Thymus (tissue), 11 donors: ENCODE measurements at regions not wholly inside any gene's neighbourhood (a gene's known extent, or its start where the extent isn't known, plus 50 kb on each side); places are given as distances from the start of the nearest gene placed in this dataset.

Experiments used
- DNase-seq, 9 donors: peaks; one replicate each; pipeline ENCODE4 v3.0.0-alpha.2; 2013; ENCODE audit warnings: low spot score in 9 of 9, low read depth in 6 of 9, missing footprints in 1 of 9
- H3K27ac ChIP-seq, 2 donors: one replicate each; pipeline ENCODE4 v1.5.1; 2013; ENCODE audit warnings: control low read depth in 1 of 2, low read depth in 1 of 2, low read length in 1 of 2, mild to moderate bottlenecking in 1 of 2, moderate library complexity in 1 of 2
- H3K27me3 ChIP-seq, 2 donors: one replicate each; pipeline ENCODE4 v1.5.1; 2013; ENCODE audit warnings: low read length in 1 of 2; ENCODE audit not compliant: control insufficient read depth in 2 of 2, insufficient read depth in 1 of 2
- H3K36me3 ChIP-seq, 2 donors: one replicate each; pipeline ENCODE4 v1.5.1; 2013; ENCODE audit warnings: low read length in 1 of 2, mild to moderate bottlenecking in 1 of 2, moderate library complexity in 1 of 2; ENCODE audit not compliant: control insufficient read depth in 2 of 2, insufficient read depth in 2 of 2
- H3K4me1 ChIP-seq, 2 donors: one replicate each; pipeline ENCODE4 v1.5.1; 2013; ENCODE audit warnings: low read length in 2 of 2; ENCODE audit not compliant: control insufficient read depth in 2 of 2, insufficient read depth in 2 of 2
- H3K4me3 ChIP-seq, 2 donors: one replicate each; pipeline ENCODE4 v1.5.1; 2013; ENCODE audit warnings: low read length in 2 of 2, control low read depth in 1 of 2, mild to moderate bottlenecking in 1 of 2
- H3K9me3 ChIP-seq, 2 donors: one replicate each; pipeline ENCODE4 v1.5.1; 2013; ENCODE audit warnings: low read length in 1 of 2, mild to moderate bottlenecking in 1 of 2; ENCODE audit not compliant: control insufficient read depth in 2 of 2, insufficient read depth in 1 of 2
- WGBS: extraction: QIAGEN DNeasy Blood & Tissue Kit; methylation state at CpG from one replicate; pipeline ENCODE4 v1.1.7; 2013; 5-methylcytosine and 5-hydroxymethylcytosine counted together
- donor health status: healthy.

GRCh38 chr4:4695497-4695896, 153.6 kb upstream of the STX18 start:
- H3K9me3 ChIP-seq = no peaks in the 10 kb centered on the region
- H3K36me3 ChIP-seq = no peaks in the 10 kb centered on the region
- no peaks in the 10 kb centered on the region for H3K27me3 ChIP-seq
- H3K4me1 ChIP-seq = no peaks in the 10 kb centered on the region
- no peak overlapping the region for H3K4me3 ChIP-seq
- WGBS = 98% methylated on average over 1 of the region's 1 CpG
- no peak for DNase-seq
- H3K27ac ChIP-seq = no peak overlapping the region

- no peaks in the 10 kb centered on the region for H3K27me3 ChIP-seq
- no peaks in the 10 kb centered on the region for H3K9me3 ChIP-seq
- no peaks in the 10 kb centered on the region for H3K4me1 ChIP-seq
- H3K27ac ChIP-seq = no peak overlapping the region
- DNase-seq = no peak
- no peaks in the 10 kb centered on the region for H3K36me3 ChIP-seq
- H3K4me3 ChIP-seq = no peak overlapping the region
Observed at GRCh38 chr4:4694827-4695226, 153.0 kb upstream of the STX18 start.

- 94% methylated on average over 5 of the region's 5 CpGs for WGBS
- DNase-seq = no peak
- no peaks in the 10 kb centered on the region for H3K36me3 ChIP-seq
Observed at GRCh38 chr4:4694296-4694772, 152.5 kb upstream of the STX18 start.

GRCh38 chr4:4693755-4694295, 152.0 kb upstream of the STX18 start:
- Histone ChIP-seq H3K36me3 (no peaks in the 10 kb centered on the region), H3K27me3 (no peaks in the 10 kb centered on the region), H3K27ac (no peak overlapping the region), H3K9me3 (no peaks in the 10 kb centered on the region), H3K4me1 (no peaks in the 10 kb centered on the region), H3K4me3 (no peak overlapping the region)
- 98% methylated on average over 8 of the region's 8 CpGs for WGBS
- DNase-seq = no peak

More at GRCh38 chr4:4694296-4694772, 152.5 kb upstream of the STX18 start:
- no peak overlapping the region for H3K27ac ChIP-seq
- no peaks in the 10 kb centered on the region for H3K27me3 ChIP-seq
- no peak overlapping the region for H3K4me3 ChIP-seq
- no peaks in the 10 kb centered on the region for H3K4me1 ChIP-seq
- no peaks in the 10 kb centered on the region for H3K9me3 ChIP-seq

GRCh38 chr4:4693258-4693657, 151.4 kb upstream of the STX18 start:
- Histone ChIP-seq H3K4me1 (no peaks in the 10 kb centered on the region), H3K9me3 (no peaks in the 10 kb centered on the region), H3K36me3 (no peaks in the 10 kb centered on the region), H3K27ac (no peak overlapping the region), H3K4me3 (no peak overlapping the region), H3K27me3 (no peaks in the 10 kb centered on the region)
- DNase-seq = no peak
- WGBS = 94% methylated on average over 3 of the region's 3 CpGs

GRCh38 chr4:4690854-4691253, 149.0 kb upstream of the STX18 start:
- Histone ChIP-seq H3K9me3 (no peaks in the 10 kb centered on the region), H3K4me3 (no peak overlapping the region), H3K36me3 (no peaks in the 10 kb centered on the region), H3K4me1 (no peaks in the 10 kb centered on the region), H3K27me3 (no peaks in the 10 kb centered on the region), H3K27ac (no peak overlapping the region)
- WGBS = 97% methylated on average over 2 of the region's 2 CpGs
- no peak for DNase-seq

GRCh38 chr4:4689694-4690440, 148.0 kb upstream of the STX18 start:
- Histone ChIP-seq H3K27me3 (no peaks in the 10 kb centered on the region), H3K27ac (no peak overlapping the region), H3K36me3 (no peaks in the 10 kb centered on the region), H3K4me3 (no peak overlapping the region), H3K9me3 (no peaks in the 10 kb centered on the region), H3K4me1 (no peaks in the 10 kb centered on the region)
- no peak for DNase-seq
- WGBS = 95% methylated on average over 8 of the region's 8 CpGs

- WGBS = 91% methylated on average over 17 of the region's 17 CpGs
- Histone ChIP-seq H3K27ac (no peak overlapping the region), H3K4me3 (no peak overlapping the region), H3K4me1 (no peaks in the 10 kb centered on the region), H3K9me3 (no peaks in the 10 kb centered on the region), H3K36me3 (no peaks in the 10 kb centered on the region), H3K27me3 (no peaks in the 10 kb centered on the region)
- no peak for DNase-seq
Observed at GRCh38 chr4:4687935-4688727, 146.3 kb upstream of the STX18 start.

- no peaks in the 10 kb centered on the region for H3K4me1 ChIP-seq
- no peaks in the 10 kb centered on the region for H3K27me3 ChIP-seq
- 98% methylated on average over 4 of the region's 4 CpGs for WGBS
- no peak for DNase-seq
- no peaks in the 10 kb centered on the region for H3K36me3 ChIP-seq
- no peak overlapping the region for H3K4me3 ChIP-seq
- H3K27ac ChIP-seq = no peak overlapping the region
- H3K9me3 ChIP-seq = no peaks in the 10 kb centered on the region
Observed at GRCh38 chr4:4687100-4687499, 145.3 kb upstream of the STX18 start.
